ENCODE measurements at regions not wholly inside any gene's neighbourhood (a gene's known extent, or its start where the extent isn't known, plus 50 kb on each side); places are given as distances from the start of the nearest gene placed in this dataset.

GRCh38 chr5:19196631-19197030, 791.4 kb downstream of the CDH18 start:
- TF ChIP-seq CTCF (IDR thresholded peaks at IDR 0.05) (no peak), POLR2A (IDR thresholded peaks at IDR 0.05) (no peak)

Measured in uterus (tissue), 2 donors.